Omental fat pad (tissue), 3 donors: ENCODE measurements at regions not wholly inside any gene's neighbourhood (a gene's known extent, or its start where the extent isn't known, plus 50 kb on each side); places are given as distances from the start of the nearest gene placed in this dataset.

ENCODE experiments used
- ATAC-seq: fragments of 150-250 bp; one replicate; pipeline ENCODE4 v1.9.1; 2016; ENCODE audit warnings: mild to moderate bottlenecking, moderate library complexity; ENCODE audit not compliant: low FRiP score
- DNase-seq: peaks from one replicate; pipeline ENCODE4 v3.0.0-alpha.2; 2019; ENCODE audit warnings: low spot score
- CTCF ChIP-seq, 3 donors: fragments of 450-650 bp; IDR thresholded peaks; one replicate each; pipeline ENCODE4 v1.5.1; 2016 to 2017; ENCODE audit warnings: antibody characterized with exemption in 3 of 3, mild to moderate bottlenecking in 3 of 3, moderate library complexity in 2 of 3

- TF ChIP-seq CTCF (IDR thresholded peaks at IDR 0.05): no peak
- DNase-seq: no peak
- ATAC-seq: no peak
Observed at GRCh38 chrX:104513162-104513561, 52.8 kb upstream of the IL1RAPL2 start.

- DNase-seq (no peak), ATAC-seq (no peak)
- TF ChIP-seq CTCF (IDR thresholded peaks at IDR 0.05): no peak
Observed at GRCh38 chrX:104510801-104511200, 55.2 kb upstream of the IL1RAPL2 start.

- no peak for TF ChIP-seq CTCF (IDR thresholded peaks at IDR 0.05)
- ATAC-seq: no peak
Observed at GRCh38 chrX:104502460-104502859, 63.5 kb upstream of the IL1RAPL2 start.

GRCh38 chrX:104488811-104489210 is 77.2 kb upstream of the IL1RAPL2 start:
- TF ChIP-seq CTCF (IDR thresholded peaks at IDR 0.05): no peak
- DNase-seq (no peak), ATAC-seq (no peak)

More at GRCh38 chrX:104502460-104502859, 63.5 kb upstream of the IL1RAPL2 start:
- no peak for DNase-seq

GRCh38 chrX:104486691-104487090 is 79.3 kb upstream of the IL1RAPL2 start:
- ATAC-seq (no peak), DNase-seq (no peak)
- no peak for TF ChIP-seq CTCF (IDR thresholded peaks at IDR 0.05)

- TF ChIP-seq CTCF (IDR thresholded peaks at IDR 0.05): no peak
- DNase-seq (no peak), ATAC-seq (no peak)
Observed at GRCh38 chrX:104482757-104483156, 83.2 kb upstream of the IL1RAPL2 start.

- no peak for DNase-seq
- ATAC-seq: no peak
- TF ChIP-seq CTCF (IDR thresholded peaks at IDR 0.05): no peak
Observed at GRCh38 chrX:104469771-104470170, 96.2 kb upstream of the IL1RAPL2 start.
